GM19351 (cell line): ENCODE measurements at regions not wholly inside any gene's neighbourhood (a gene's known extent, or its start where the extent isn't known, plus 50 kb on each side); places are given as distances from the start of the nearest gene placed in this dataset.
"Not testable (repeated sequence)": the region's sequence is repeated elsewhere in the genome, so short reads cannot be mapped to it uniquely, and the experiment has no call there.

ENCODE experiments used
- ATAC-seq: cut with Tn5 transposase; IDR thresholded peaks from one replicate; pipeline ENCODE4 v1.9.1; 2021; ENCODE audit warnings: mild to moderate bottlenecking, moderate library complexity; ENCODE audit not compliant: unreplicated experiment

- no peak for ATAC-seq
Observed at GRCh38 chr17:16870253-16871245, 101.4 kb downstream of the TNFRSF13B start.

- not testable (repeated sequence) for ATAC-seq
Observed at GRCh38 chr17:16869531-16870252, 102.2 kb downstream of the TNFRSF13B start.

GRCh38 chr17:16868616-16869015 lies 103.3 kb downstream of the TNFRSF13B start:
- not testable (repeated sequence) for ATAC-seq

- ATAC-seq: not testable (repeated sequence)
Observed at GRCh38 chr17:16867545-16867944, 104.4 kb downstream of the TNFRSF13B start.

- ATAC-seq: not testable (repeated sequence)
Observed at GRCh38 chr17:16866841-16867240, 105.1 kb downstream of the TNFRSF13B start.

- no peak for ATAC-seq
Observed at GRCh38 chr17:16866436-16866835, 105.5 kb downstream of the TNFRSF13B start.

GRCh38 chr17:16865704-16866103 lies 106.2 kb downstream of the TNFRSF13B start:
- not testable (repeated sequence) for ATAC-seq

GRCh38 chr17:16865077-16865613 lies 106.8 kb downstream of the TNFRSF13B start:
- ATAC-seq: not testable (repeated sequence)

- not testable (repeated sequence) for ATAC-seq
Observed at GRCh38 chr17:16864462-16865076, 107.3 kb downstream of the TNFRSF13B start.

- not testable (repeated sequence) for ATAC-seq
Observed at GRCh38 chr17:16861152-16861551, 110.8 kb downstream of the TNFRSF13B start.

- not testable (repeated sequence) for ATAC-seq
Observed at GRCh38 chr17:16860467-16860866, 111.5 kb downstream of the TNFRSF13B start.

- not testable (repeated sequence) for ATAC-seq
Observed at GRCh38 chr17:16859515-16859914, 112.4 kb downstream of the TNFRSF13B start.

- not testable (repeated sequence) for ATAC-seq
Observed at GRCh38 chr17:16857746-16858145, 114.2 kb downstream of the TNFRSF13B start.

GRCh38 chr17:16856846-16857245 lies 115.1 kb downstream of the TNFRSF13B start:
- not testable (repeated sequence) for ATAC-seq

GRCh38 chr17:16856171-16856570 lies 115.7 kb downstream of the TNFRSF13B start:
- ATAC-seq: not testable (repeated sequence)

GRCh38 chr17:16854636-16855035 lies 117.3 kb downstream of the TNFRSF13B start:
- ATAC-seq: not testable (repeated sequence)

GRCh38 chr17:16853661-16854320 lies 118.1 kb downstream of the TNFRSF13B start:
- ATAC-seq: no peak

- not testable (repeated sequence) for ATAC-seq
Observed at GRCh38 chr17:16849861-16850260, 122.1 kb downstream of the TNFRSF13B start.

GRCh38 chr17:16848997-16849396 lies 122.9 kb downstream of the TNFRSF13B start:
- not testable (repeated sequence) for ATAC-seq

GRCh38 chr17:16845098-16845497 lies 126.8 kb downstream of the TNFRSF13B start:
- not testable (repeated sequence) for ATAC-seq
